ENCODE measurements at regions not wholly inside any gene's neighbourhood (a gene's known extent, or its start where the extent isn't known, plus 50 kb on each side); places are given as distances from the start of the nearest gene placed in this dataset.

GRCh38 chr16:54843424-54843750, 87.3 kb upstream of the IRX5 start:
- TF ChIP-seq CTCF (tag by site-specific recombination; IDR thresholded peaks at IDR 0.05) (no peak), ZNF624 (tag by site-specific recombination; IDR thresholded peaks at IDR 0.05) (no peak), ZNF768 (tag by site-specific recombination; IDR thresholded peaks at IDR 0.05) (no peak), ZNF626 (tag by site-specific recombination; IDR thresholded peaks at IDR 0.05) (no peak), ZNF121 (tag by site-specific recombination; IDR thresholded peaks at IDR 0.05) (no peak), GLIS2 (tag by site-specific recombination; IDR thresholded peaks at IDR 0.05) (no peak), ZNF148 (tag by site-specific recombination; IDR thresholded peaks at IDR 0.05; ENCODE audit: borderline replicate concordance) (no peak), PATZ1 (tag by site-specific recombination; IDR thresholded peaks at IDR 0.05) (no peak), ZBTB8A (tag by site-specific recombination; IDR thresholded peaks at IDR 0.05) (no peak), SETDB1 (IDR thresholded peaks at IDR 0.05; ENCODE audit: insufficient read length, low read length) (no peak), ZBTB49 (tag by site-specific recombination; IDR thresholded peaks at IDR 0.05; ENCODE audit: low read depth) (no peak)
